CD4-positive, alpha-beta T cell treated with Interleukin-6 for 4 hours (primary cell): ENCODE measurements at regions not wholly inside any gene's neighbourhood (a gene's known extent, or its start where the extent isn't known, plus 50 kb on each side); places are given as distances from the start of the nearest gene placed in this dataset.

Source experiments
- DNase-seq: peaks from one replicate; pipeline ENCODE4 v3.0.0-alpha.2; 2020; ENCODE audit warnings: mixed read lengths

DNA sequence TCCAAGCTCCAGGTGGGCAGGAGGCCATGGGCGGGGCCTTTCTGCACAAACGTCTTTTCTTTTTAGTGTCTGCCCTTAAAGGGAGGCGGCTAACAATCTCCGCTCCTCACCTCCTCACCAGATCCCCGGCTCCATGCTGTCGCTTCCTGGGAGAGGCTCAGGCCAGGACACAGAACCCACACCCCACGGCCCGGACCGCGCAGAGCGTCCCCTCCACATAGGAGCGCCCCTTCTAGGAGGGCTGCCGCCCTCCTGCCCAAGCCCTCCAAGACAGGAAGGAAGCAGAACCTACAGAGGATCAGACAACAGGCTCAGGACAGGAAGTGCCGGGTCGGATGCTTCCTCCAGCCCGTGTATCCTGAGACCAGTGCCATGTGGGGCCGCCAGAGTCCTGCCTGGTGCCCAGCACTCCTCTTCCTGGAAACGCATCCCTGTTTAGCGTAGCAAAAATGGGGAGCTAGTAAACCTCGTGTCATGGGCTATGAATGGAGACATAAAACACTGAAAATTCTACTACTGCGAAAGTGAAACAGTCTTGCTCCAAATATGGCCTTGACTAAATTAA, 83.2 kb upstream of the ATP10A start:
- no peak for DNase-seq

DNA sequence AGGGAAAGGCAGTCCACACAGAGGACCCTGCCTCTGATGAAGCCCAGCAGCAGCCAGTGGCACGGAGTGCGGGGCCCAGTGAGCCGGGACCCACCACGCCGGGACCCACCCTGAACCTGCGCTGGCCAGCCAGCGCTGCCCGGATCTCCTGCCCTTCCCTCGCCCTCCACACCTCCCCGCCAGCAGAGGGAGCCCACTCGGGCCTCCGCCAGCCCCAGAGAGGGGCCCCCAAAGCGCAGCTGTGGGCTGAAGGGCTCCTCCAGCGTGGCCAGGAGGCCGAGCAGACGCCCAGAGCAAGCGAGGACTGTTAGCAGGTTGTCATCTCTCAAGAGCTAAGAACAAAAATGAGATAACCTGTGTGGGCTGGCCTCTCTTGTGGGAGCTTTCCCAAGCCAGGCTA, 81.3 kb upstream of the ATP10A start:
- DNase-seq: no peak

DNA sequence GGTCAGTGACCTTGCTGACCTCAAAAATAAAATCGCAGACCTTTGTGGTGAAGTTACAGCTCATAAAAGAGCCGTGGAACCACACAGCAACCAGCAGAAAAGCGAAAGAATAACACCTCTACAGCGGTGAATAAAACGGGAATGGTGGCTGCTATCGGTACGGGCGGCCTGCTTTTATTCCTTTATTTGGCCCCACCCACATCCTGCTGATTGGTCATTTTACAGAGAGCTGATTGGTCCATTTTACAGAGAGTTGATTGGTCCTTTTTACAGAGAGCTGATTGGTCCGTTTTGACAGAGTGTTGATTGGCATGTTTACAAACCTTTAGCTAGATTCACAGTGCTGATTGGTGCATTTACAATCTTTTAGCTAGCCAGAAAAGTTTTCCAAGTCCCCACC, 80.7 kb upstream of the ATP10A start:
- no peak for DNase-seq

DNA sequence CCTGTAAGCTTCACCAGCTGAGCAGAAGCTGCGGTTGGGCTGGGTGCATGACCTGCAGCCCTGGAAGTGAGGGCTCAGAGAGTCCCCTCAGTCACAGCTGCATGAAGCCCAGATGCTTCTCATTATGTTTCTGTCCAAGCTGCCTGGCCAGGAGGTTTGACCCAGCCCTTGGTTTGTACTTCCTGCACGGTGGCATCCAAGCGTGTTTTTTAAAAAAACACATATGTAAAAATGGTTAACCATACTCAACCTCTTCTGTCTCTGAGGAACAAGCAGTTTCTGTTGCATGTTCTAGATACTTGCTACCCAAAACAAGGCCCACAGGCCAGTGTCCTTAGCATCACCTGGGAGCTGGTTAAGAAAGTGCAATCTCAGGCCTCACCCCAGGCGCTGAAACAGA, 76.0 kb upstream of the ATP10A start:
- no peak for DNase-seq

DNA sequence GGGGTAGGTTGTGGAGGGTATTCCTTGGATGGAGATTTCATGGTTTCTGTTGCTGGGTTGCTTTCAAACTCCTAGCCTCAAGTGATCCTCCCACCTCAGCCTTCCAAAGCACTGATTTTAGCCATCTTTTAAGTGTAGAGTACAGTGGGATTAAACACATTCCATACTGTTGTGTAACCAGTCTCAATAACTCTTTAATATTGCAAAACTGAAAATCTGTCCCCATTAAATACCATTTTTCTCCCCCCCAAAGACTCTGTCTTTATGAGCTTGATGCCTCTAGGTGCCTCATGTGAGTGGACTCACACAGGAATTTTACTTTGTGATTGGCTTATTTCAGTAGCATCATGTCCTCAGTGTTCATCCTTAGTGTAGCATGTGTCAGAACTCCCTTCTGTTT, 74.7 kb upstream of the ATP10A start:
- DNase-seq: no peak

DNA sequence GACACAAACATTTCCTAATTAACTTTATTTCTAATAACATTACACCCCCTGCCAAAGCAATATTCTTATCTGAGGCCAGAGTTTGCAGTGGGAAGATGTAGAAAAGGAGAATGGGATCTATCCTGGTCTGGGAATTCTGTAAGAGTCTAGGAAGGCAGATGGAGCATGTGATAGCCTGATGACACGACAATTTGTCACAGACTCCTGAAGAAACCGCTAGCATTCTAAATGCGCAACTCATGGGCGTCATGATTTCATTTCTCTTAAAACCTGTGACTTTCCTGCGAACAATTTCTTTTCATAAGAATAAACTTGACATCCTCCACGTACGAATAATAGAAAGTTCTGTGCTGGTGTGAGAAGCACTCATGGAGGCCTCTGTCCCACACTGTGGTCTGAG, 72.9 kb upstream of the ATP10A start:
- no peak for DNase-seq

DNA sequence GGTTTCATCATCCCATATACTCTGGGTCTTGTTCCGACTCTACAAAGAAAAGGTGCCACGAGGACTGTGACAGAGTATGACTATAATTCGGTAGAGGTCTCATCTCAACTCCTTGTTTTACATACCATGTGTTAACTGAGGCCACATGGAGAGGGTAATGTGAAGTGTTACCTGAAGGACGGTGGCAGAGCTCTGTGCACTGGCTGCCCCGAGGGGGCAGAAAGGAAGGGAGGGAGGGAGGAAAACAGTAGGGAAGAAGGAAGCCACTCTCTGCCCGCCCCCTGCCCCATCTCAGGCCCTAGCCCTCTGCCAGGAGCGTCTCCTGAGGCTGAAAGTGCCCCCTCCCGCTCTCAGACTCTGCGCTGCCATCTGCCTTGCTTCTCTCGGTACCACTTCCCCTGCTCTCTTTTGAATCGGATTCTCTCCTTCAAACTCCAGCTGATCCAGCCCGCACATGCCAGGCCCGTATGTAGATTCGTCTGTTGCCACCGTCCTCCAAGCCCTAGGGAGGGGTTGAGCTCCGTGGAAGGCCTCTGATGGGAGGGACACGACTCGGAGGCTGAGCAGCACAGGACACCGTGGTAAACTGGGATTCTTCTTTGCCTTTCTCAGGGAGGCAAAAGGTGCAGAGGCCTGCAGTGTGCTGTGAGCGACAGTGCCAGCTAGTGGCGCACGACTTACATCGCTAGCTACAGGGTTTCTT, 70.5 kb upstream of the ATP10A start:
- peak; percentile 78 for DNase-seq

DNA sequence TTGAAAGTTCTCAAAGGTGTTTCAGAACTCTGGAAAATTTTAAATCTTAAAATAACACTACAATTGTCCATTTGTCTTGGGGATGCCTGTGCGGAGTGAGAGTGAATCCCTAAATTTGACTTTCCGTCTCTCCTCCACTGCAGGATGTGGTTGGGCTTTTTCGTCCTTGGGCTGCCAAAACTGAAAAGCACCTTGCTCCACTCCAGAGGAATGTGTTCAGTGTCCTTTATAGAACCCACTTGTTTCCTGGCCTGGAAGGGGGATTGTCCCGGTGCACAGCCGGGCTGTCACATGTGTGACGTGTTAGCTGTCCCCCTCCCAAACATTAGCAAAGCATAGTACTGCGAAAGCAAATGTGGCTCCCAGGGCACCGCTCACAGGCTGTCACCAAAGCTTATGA, 69.6 kb upstream of the ATP10A start:
- DNase-seq: no peak

DNA sequence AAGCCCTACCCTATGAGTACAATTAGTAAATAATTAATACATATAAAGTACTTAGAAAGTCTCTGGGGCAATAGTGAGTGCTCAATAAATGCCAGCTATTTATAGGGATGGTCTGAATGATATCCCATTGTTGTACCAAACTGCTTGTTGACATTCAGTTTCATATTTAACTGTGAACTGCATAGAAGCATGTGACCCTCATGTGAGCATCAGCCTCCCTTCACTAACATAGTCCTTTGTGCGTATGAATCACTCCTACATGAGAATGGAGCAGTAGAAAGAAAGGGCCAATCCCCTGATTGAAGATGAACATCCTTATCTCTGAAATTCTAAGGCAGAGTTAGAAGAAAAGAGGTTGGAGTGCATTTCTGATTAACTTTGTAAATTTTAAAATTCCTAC, 68.7 kb upstream of the ATP10A start:
- DNase-seq: no peak

DNA sequence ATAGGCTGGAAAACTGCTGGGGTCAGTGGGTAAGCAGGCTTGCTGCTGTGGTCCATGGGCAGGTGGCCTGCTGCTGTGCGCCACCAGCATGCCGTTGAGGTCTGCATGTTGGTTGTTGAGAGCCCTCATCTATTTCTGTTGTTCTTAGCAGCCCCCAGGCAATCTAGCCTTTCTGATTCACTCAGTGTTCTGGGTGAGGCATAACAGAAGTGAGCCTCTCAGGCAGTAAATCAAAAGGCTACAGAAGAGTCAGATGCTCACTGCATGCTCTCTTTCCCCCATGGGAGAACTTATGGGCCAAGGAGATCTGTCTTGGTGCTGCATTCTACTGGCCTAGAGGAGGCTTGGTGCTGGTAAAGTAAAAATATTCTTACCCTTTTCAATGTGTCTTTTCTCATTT, 67.8 kb upstream of the ATP10A start:
- DNase-seq: no peak
